Neural cell (in vitro differentiated cells): ENCODE measurements at regions not wholly inside any gene's neighbourhood (a gene's known extent, or its start where the extent isn't known, plus 50 kb on each side); places are given as distances from the start of the nearest gene placed in this dataset.

ENCODE experiments used
- H2AFZ ChIP-seq: fragments of 200-600, 300-800 bp; sonication (generic), shearing (Covaris generic); 2 replicates; pipeline ENCODE4 v1.6.0; 2014; ENCODE audit warnings: low read depth, mild to moderate bottlenecking, antibody characterized with exemption, low read length, moderate library complexity
- H3F3A ChIP-seq: fragments of 200-600 bp; shearing (Covaris generic); 2 replicates; pipeline ENCODE4 v1.6.1; 2016; ENCODE audit warnings: mild to moderate bottlenecking, moderate library complexity, mixed read lengths, antibody characterized with exemption, low read length; ENCODE audit not compliant: insufficient read depth, poor library complexity, severe bottlenecking
- H3K27ac ChIP-seq: fragments of 200-600, 300-800 bp; sonication (generic), shearing (Covaris generic); 2 replicates; pipeline ENCODE4 v1.5.1; 2014; ENCODE audit warnings: mild to moderate bottlenecking, low read length, moderate library complexity
- H3K27me3 ChIP-seq: fragments of 300-800, 200-600 bp; sonication (generic), shearing (Covaris generic); 2 replicates; pipeline ENCODE4 v1.6.0; 2014; ENCODE audit warnings: mild to moderate bottlenecking, low read depth, low read length, moderate library complexity; ENCODE audit not compliant: insufficient read depth
- H3K36me3 ChIP-seq: fragments of 300-800, 200-600 bp; sonication (generic), shearing (Covaris generic); 2 replicates; pipeline ENCODE4 v1.5.1; 2014; ENCODE audit warnings: mild to moderate bottlenecking, antibody characterized with exemption, low read length, moderate library complexity; ENCODE audit not compliant: insufficient read depth
- H3K4me2 ChIP-seq: fragments of 300-800, 200-600 bp; sonication (generic), shearing (Covaris generic); 2 replicates; pipeline ENCODE4 v1.6.0; 2014; ENCODE audit warnings: mild to moderate bottlenecking, low read length
- H3K4me3 ChIP-seq: fragments of 300-800, 200-600 bp; sonication (generic), shearing (Covaris generic); 2 replicates; pipeline ENCODE4 v1.5.1; 2014; ENCODE audit warnings: mild to moderate bottlenecking, low read length, moderate library complexity
- H3K79me2 ChIP-seq: fragments of 200-600 bp; shearing (Covaris generic); replicated peaks from 2 replicates; pipeline ENCODE4 v1.6.0; 2014; ENCODE audit warnings: mild to moderate bottlenecking, low read length, moderate library complexity; ENCODE audit not compliant: insufficient read depth
- H3K9ac ChIP-seq: fragments of 300-800, 200-600 bp; sonication (generic), shearing (Covaris generic); 2 replicates; pipeline ENCODE4 v1.6.1; 2016; ENCODE audit warnings: mild to moderate bottlenecking, low read length, mixed read lengths
- H3K9me2 ChIP-seq: fragments of 200-600 bp; shearing (Covaris generic); 2 replicates; pipeline ENCODE4 v1.6.1; 2016; ENCODE audit warnings: mild to moderate bottlenecking, low read length, mixed read lengths; ENCODE audit not compliant: insufficient read depth
- H3K9me3 ChIP-seq: fragments of 200-600, 300-800 bp; sonication (generic), shearing (Covaris generic); 2 replicates; pipeline ENCODE4 v1.6.1; 2016; ENCODE audit warnings: mild to moderate bottlenecking, mixed run types, low read length, moderate library complexity, mixed read lengths
- H4K20me1 ChIP-seq: fragments of 200-600 bp; shearing (Covaris generic); 2 replicates; pipeline ENCODE4 v1.6.1; 2016; ENCODE audit warnings: mild to moderate bottlenecking, mixed run types; ENCODE audit not compliant: insufficient read depth
- CTCF ChIP-seq: fragments of 450-650 bp; IDR thresholded peaks from 2 replicates; pipeline ENCODE4 v1.5.1; 2014; ENCODE audit warnings: antibody characterized with exemption, mild to moderate bottlenecking, moderate library complexity; ENCODE audit not compliant: poor library complexity, severe bottlenecking
- EP300 ChIP-seq: fragments of 450-650 bp; conservative IDR thresholded peaks from 2 replicates; pipeline ENCODE4 v1.6.1; 2014; ENCODE audit warnings: antibody characterized with exemption, mild to moderate bottlenecking, moderate library complexity; ENCODE audit not compliant: poor library complexity, severe bottlenecking
- EZH2 ChIP-seq: fragments of 200-600, 300-800 bp; shearing (Covaris generic), sonication (generic); IDR thresholded peaks from 2 replicates; pipeline ENCODE4 v1.6.1; 2014; ENCODE audit warnings: antibody characterized with exemption, low read length, borderline replicate concordance, mild to moderate bottlenecking; ENCODE audit not compliant: insufficient read depth, poor library complexity, severe bottlenecking
- MXI1 ChIP-seq: fragments of 450-650 bp; conservative IDR thresholded peaks from 2 replicates; pipeline ENCODE4 v1.6.1; 2014; ENCODE audit warnings: antibody characterized with exemption, mild to moderate bottlenecking; ENCODE audit not compliant: poor library complexity, severe bottlenecking
- POLR2AphosphoS5 ChIP-seq: IDR thresholded peaks from 2 replicates; pipeline ENCODE4 v1.6.1; 2012
- RAD21 ChIP-seq: fragments of 450-650 bp; conservative IDR thresholded peaks from 2 replicates; pipeline ENCODE4 v1.6.1; 2014; ENCODE audit warnings: antibody characterized with exemption, mild to moderate bottlenecking, moderate library complexity
- REST ChIP-seq: IDR thresholded peaks from 2 replicates; pipeline ENCODE4 v1.6.1; 2012; ENCODE audit warnings: borderline replicate concordance
- SMC3 ChIP-seq: fragments of 450-650 bp; conservative IDR thresholded peaks from 2 replicates; pipeline ENCODE4 v1.6.1; 2014; ENCODE audit warnings: antibody characterized with exemption, mild to moderate bottlenecking, moderate library complexity; ENCODE audit not compliant: poor library complexity
- TAF1 ChIP-seq: IDR thresholded peaks from 2 replicates; pipeline ENCODE4 v1.6.1; 2012; ENCODE audit warnings: low read depth

DNA sequence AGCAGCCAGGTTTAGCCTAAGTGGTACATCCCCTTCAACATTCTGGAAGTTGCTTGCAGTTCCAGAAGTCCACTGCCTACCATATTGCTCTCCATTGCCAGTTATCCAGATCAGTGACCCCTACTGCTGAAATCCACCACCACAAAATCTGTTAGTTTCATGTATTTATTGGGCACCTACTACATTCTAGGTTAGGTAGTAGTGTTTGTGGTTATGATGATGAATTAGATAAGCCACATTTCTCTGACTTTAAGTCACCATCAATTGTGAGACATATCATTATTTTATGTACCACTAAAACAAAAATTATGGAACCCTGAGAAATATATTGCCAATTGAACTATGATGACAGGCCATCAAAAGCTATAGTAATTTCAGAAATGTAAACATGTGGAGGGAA lies 139.5 kb upstream of the PKDCC start:
- Histone ChIP-seq H3K27me3 (no peaks in the 10 kb centered on the region), H3F3A (no peaks in the 10 kb centered on the region), H3K79me2 (no peaks in the 10 kb centered on the region), H3K36me3 (no peaks in the 10 kb centered on the region), H2AFZ (no peak overlapping the region), H3K9me2 (no peaks in the 10 kb centered on the region), H3K9ac (no peak overlapping the region), H4K20me1 (no peaks in the 10 kb centered on the region), H3K4me3 (no peak overlapping the region), H3K9me3 (no peaks in the 10 kb centered on the region), H3K4me2 (no peak overlapping the region), H3K27ac (no peak overlapping the region)
- TF ChIP-seq SMC3 (no peak), MXI1 (no peak), REST (no peak), RAD21 (no peak), POLR2AphosphoS5 (no peak), EZH2 (no peak), CTCF (no peak), TAF1 (no peak), EP300 (no peak)

GRCh38 chr2:41909584-41909983 lies 138.2 kb upstream of the PKDCC start:
- Histone ChIP-seq H3K27me3 (no peaks in the 10 kb centered on the region), H3K36me3 (no peaks in the 10 kb centered on the region), H3K4me3 (no peak overlapping the region), H2AFZ (no peak overlapping the region), H4K20me1 (no peaks in the 10 kb centered on the region), H3K27ac (no peak overlapping the region), H3F3A (no peaks in the 10 kb centered on the region), H3K9me3 (no peaks in the 10 kb centered on the region), H3K79me2 (no peaks in the 10 kb centered on the region), H3K9ac (no peak overlapping the region), H3K4me2 (no peak overlapping the region), H3K9me2 (no peaks in the 10 kb centered on the region)
- no peak for TF ChIP-seq REST
- no peak for TF ChIP-seq MXI1
- TF ChIP-seq RAD21 = no peak
- TF ChIP-seq TAF1 = no peak
- TF ChIP-seq EZH2 = no peak
- no peak for TF ChIP-seq POLR2AphosphoS5
- no peak for TF ChIP-seq EP300
- no peak for TF ChIP-seq SMC3
- TF ChIP-seq CTCF = no peak
